GM18519 (cell line): ENCODE measurements at regions not wholly inside any gene's neighbourhood (a gene's known extent, or its start where the extent isn't known, plus 50 kb on each side); places are given as distances from the start of the nearest gene placed in this dataset.

Experiments used
- ATAC-seq: cut with Tn5 transposase; IDR thresholded peaks from one replicate; pipeline ENCODE4 v1.9.1; 2021; ENCODE audit warnings: mild to moderate bottlenecking, moderate library complexity; ENCODE audit not compliant: unreplicated experiment, low FRiP score

DNA sequence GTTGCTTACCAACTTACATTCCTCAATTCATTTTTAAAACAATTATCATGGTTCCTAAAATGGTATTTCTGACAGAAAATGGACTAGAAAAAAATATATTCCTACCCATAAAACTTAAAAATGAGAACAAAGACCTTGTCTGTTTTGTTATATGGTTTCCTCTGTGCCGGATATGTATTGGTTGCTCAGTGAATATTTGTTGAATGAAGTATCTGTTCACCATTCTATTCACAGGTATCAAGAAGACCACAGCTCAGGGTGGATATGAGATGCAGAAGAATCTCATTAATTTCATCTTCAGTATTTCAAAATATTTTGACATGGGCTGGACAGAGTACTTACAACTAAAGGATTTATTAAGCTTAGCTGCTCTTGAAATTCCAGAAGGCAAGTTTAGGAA, 58.1 kb downstream of the TUSC7 start:
- no peak for ATAC-seq

DNA sequence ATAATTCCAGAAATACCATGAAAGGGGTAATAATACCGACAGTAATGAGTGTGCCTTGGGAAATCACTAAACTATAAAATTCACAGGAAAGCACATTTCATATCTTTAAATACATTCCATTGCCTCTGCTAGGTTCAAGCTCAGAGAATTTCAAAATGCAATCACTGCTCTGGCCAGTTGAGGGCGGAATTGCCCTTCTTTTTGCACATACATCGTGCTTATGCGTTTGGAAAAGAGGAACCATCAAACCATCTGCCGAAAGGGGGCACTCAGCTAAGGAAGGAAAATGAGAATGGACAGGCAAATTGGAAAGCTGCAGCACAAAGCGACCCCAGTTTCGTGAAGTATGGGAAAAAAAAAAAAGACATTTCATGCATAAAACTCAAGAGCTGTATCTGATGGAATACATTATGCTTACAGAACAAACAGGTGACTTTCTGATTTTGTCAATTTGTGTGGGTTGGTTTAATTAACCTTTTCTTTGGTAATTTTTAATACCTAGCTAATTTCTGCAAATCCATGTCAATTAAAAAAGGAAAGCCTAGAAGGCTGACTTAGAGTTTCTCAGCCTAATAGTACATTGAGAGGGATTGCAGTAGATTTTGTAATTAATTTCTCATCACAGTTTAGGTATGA, 61.4 kb downstream of the TUSC7 start:
- peak; percentile 98 for ATAC-seq

DNA sequence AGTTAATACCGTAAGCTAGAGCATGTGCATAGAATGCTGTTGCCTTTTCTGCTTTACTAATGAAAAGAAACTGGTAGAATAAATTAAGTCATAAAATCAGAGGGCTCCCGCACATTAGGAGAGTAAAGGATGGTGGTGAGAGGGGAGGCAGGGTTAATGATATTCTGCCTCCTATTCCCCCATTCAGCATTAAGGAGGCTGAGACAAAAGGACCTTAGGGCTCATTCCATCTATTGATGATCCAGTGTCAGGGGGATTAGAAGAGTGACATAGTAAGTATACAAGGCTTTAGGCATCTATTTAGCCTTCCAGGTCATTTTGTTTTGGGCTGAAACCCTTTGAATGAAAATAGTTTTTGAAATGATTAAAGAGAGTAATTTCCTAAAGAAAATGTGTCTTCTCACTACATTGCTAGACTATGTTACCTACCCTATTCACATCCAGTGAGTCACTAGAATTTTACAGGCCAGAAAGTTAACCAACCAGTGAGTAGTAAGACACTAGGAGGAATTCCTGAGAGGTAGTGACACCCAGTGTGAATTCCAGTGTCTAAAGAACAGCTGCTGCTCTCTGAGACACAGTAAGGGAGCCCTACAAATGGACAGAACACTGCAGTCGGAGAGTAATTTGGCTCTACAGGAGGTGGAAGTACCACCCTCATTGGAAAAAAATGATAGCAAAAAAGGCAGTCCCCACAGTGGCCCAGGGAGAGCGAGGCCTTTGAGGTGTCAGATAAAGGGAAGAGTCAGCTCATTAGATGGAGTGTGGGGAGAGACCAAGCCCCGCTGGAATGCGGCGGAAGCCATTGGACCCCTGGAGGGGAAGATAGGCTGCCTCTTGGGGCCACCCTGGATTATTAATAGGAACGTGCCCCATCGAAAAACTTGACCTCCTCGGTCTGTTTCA, 67.6 kb downstream of the TUSC7 start:
- no peak for ATAC-seq

DNA sequence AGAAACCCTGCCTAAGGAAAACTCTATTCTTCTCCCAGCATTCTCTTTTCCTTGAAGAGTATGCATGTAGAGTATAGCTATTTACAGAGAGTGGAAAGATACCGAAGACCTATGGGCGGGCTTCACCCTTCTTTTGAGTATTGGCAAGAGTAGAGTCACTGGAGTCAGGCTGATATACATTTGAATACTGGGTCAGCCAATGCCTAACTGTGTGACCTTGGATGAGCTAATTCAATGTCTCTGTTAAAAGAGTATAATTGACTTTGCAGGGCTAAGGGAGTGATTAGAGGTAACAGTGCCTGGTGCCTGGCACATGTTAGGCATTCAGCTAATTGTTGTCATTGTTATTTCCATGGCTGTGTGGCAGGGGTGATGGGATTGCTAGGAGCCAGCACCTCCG, 75.6 kb downstream of the TUSC7 start:
- ATAC-seq = no peak

DNA sequence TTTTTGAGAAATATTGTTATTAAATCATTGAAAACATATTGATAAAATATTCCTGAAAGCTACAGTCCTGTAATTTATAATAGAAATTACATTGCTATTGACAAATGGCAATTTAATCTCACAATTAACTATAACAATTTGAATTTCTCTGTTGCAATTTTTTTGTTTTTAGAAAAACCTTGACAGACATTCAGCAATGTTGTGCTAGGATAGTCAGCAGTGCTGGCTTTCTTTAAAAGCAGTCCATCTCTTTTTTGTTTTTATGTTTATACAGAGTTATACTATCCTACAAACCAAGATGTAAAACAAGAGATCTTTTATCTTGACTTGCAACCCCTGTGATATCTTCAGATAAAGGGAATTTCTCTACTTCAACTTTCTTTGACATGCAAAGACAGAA, 93.1 kb downstream of the TUSC7 start:
- ATAC-seq = no peak

DNA sequence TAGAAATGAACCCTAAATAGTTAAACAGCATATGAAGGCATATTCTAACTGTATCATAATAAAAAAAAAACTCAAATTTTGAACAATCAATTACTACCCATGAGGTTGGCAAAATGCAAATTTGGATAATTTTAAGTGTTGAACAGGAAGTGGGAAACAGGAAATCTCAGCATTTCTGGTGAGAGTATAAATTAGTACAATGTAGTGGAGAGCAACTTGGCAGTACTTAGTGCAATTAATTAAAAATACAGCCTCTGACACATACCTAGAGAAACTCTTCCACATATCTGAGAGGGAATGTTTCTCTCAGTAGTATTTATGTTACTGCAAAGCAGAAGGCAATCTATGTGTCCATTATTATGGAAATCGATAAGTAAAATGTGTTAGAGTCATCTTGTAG, 96.8 kb downstream of the TUSC7 start:
- no peak for ATAC-seq

DNA sequence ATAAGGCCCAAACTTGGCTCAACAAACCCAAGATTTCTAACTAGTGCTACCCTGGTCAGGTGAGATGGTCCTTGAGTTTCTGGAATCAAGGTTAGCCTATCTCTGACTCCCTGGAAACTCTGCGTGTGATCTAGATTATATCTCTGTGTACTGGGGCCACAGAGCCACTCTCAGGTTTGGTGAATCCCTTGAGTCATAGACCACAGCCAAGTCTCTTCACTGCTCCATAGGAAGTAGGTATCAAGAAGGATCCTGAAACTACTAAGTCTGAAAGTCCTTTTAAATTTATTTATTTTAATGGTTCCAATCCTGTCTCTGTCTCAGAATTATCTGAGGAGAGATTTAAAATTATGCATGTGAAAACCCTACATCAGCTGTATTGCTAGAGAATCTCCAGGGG, 99.1 kb downstream of the TUSC7 start:
- no peak for ATAC-seq

DNA sequence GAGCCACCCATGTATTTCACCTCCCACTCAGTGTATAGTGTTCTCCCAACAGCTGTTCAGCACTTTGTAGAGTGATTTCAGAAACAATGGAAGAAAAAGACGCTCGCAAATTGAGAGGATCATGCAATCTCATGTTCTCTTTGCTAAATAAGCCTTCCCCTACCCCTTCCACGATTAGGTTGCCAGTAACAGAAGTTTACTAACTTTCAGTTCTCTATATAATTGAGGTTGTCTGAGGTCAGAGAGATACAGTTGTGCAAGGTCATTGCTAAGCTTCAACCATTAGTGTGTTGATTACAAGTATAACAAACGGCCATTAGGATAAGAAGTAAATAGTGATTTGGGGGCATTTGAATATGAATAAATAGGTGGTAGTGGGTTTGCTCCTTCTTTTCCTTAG, 99.6 kb downstream of the TUSC7 start:
- ATAC-seq = no peak

DNA sequence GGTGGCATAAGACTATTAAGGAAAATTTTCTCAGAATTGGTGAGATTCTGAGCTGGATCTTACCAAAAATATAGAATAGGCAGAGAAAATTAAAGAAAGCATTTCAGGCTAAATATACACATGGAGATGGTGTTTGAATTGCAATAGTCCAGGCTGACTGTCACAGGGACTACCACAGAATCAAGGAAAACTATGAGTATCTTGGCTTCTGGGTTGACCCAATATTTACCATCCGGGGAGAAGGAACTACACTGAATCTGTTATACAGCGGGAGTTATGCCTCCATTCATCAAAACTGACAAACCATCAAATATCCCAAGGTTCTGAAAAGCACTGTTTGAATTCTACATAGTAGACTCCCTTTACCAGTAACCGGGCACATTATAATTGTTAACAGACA, 102.2 kb downstream of the TUSC7 start:
- ATAC-seq = no peak

DNA sequence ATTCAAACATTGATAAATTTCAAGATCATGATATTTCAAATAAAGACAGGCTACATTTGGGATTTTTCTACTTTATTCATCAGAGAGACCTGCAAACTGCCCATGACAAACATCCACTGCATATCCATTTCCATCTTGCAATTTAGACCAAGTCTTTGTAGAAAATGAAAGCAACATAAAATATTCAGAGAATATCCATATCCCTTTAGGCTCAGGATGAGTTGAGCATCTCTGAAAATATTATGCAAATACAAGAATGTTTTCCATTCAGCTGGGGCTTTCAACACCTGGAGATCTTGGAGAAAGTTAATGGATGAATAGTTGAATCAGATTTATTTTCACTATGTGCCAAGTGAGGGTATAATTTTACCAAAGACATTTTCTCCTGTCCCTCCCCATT, 103.4 kb downstream of the TUSC7 start:
- no peak for ATAC-seq

DNA sequence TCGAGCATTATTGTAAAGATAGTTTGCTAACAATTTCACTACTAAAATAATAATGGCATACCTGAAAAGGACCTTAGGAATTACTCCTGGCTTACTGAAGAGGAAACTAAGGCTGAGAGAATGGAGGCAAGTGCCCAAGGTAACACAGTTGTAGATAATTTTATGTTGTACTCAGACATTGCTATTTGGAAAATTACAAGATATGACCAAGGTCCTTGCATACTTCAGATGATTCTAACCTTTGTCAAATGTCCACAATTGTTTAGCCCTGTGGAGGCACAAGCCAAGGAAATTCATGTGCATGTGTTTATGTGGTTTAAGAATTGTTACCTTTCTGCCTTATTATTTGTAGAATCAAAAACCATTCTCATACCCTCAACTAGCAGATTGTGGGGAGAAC, 105.7 kb downstream of the TUSC7 start:
- no peak for ATAC-seq

DNA sequence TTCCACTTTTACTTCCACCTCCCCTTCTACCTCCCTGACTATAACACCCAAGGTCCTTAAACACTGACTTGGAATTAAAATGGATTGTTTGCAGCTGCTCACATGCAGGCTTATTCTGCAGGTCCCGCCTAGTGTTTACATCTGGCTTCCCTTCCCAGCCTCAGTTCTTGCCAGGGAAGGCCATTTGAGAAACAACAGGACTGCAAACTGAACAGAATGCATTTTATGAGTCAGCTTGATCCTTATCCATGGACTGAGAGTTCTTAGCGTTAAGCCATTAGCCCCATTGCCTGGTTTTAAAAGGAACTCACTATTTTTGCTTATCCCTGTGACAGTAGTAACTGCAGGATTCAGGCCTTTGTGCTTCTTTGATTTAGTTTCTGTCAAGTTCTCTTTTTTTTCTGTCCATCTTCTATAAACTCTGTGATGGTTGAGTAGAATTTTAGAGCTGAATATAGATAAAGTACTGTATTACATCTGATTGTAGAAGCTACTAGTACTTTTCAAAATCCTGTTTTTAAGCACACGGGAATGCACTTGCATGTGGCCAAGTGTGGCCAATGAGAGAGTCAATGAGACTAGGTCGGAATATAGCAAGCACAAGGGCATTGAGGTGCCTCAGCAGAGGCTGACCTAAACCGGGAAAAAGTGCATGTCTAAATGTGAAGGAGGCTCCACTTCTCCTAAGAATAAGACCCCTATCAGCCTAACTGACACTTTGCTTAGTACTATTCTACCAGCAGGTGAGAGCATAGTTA, 106.4 kb downstream of the TUSC7 start:
- ATAC-seq = no peak

DNA sequence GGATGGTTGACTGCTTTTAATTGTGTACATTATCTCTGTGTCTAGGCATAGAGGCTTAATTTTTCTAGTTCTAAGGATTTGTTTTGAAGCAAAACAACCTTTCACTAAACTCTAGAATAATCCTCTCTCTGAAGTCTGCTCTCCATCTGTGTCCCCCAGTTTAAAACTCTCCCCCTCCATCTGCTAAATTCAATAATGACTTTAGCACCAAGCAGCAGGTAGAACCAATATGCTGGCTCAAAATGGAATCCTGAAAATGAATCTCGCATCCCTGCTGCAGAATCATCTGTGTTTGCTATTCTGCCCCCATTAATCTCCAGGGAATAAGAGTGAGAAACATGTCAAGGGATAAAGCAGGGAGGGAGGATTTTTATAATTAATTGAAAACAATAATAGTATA, 111.8 kb downstream of the TUSC7 start:
- ATAC-seq = no peak

DNA sequence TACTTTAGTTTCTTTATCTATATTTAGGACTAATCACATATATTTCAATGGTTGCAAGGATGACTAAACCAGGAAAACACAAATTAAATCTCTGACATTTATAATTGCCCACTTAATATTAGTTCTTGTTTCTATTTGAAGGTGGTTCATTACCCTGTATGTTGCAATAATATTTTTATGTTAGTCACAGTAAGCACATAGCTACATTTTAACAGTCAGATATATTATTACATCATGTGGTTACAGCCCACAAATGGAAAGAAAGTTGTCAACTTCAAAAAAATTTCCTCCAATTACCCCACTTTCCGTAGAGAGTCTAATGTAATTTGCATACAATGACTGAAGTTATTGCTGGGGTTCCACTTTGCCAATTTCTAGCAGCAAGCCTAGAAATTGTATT, 114.6 kb downstream of the TUSC7 start:
- no peak for ATAC-seq

DNA sequence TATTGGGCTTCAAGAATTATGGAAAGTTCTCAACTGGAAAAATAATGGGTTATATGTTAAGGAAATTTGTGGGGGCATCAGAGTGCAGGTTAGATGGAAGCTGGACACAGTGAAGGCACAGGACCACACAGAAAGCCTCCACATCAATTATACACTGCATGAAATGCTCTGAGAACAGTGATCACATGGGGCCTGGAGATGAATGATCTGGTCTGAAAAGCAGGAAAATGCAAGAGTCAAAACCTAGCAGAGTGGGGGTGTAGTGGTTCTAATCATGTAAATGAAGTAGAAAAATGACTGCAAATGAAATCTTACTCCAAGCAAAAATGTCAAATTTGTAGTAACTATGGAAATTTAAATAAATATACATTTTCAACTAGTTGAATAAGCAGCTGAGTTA, 123.6 kb downstream of the TUSC7 start:
- ATAC-seq = no peak

DNA sequence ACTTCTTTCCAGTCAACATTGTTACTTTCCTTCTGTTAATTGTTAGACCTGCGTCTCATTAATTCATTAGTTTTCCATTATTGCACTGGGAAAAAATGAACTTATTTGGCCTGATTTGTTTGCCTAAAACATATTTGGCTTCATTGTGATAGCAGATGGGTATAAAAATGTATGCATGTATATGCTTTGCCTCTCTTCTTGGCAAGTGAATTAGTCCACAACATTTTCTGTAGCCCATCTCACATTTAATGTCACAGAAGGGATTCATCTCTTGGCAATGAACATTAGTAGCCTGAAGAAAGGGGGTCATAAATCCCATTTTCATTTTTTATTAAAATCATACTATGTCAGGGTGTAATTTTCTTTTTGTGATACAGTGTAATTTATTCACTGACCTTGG, 125.2 kb downstream of the TUSC7 start:
- no peak for ATAC-seq

DNA sequence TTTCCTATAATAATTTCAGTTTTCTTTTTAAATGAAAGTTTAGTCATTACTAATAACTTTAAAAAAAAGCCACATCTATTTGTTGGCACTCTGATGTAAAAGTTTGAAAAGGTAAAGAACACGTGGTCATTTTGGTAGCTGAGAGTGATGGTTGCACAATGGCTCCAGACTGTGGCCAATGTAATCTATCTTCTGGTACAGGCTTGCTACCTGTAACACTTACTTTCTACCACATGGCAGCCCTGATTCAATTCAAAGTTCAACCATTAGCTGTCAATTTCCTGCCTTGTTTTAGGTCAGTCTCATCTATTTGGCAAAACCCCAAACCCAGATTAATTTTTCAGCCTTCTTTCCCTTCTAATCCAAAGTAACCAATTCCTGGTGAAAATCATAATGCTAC, 126.1 kb downstream of the TUSC7 start:
- ATAC-seq = no peak

DNA sequence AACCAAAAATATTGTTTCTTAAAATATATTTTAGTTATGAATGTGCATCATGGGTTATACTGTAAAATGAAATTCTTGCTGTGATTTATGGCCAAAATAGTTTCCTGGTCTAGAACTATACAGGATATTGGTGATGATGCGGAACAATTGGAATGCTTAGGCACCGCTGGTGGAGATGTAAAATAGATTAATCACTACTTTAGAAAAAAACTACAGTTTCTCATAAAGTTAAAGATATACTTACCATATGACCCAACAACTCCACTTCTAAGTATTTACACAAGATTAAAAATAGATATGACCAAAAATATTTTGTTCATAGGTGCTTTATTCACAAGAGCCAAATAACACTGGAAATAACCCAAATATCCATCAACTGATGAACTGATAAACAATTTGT, 126.7 kb downstream of the TUSC7 start:
- no peak for ATAC-seq

DNA sequence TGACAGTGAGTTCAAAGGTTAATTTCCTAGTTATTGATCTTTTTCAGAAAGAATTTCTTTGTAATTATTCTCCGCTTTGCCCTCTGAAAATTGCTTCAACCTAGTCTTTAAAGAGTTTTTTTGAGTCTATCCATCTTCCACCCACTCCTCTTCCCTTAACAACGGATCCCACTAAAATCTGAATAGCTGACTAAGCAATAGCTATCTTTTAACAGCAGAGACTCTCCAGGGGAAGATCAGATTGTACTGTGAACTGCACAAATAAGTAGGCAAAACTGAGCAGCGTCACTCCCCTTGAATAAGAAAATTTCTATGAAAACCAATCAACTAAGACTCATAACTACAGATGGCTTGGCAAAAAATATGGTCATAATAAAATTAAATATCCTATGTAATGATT, 127.9 kb downstream of the TUSC7 start:
- ATAC-seq = no peak

DNA sequence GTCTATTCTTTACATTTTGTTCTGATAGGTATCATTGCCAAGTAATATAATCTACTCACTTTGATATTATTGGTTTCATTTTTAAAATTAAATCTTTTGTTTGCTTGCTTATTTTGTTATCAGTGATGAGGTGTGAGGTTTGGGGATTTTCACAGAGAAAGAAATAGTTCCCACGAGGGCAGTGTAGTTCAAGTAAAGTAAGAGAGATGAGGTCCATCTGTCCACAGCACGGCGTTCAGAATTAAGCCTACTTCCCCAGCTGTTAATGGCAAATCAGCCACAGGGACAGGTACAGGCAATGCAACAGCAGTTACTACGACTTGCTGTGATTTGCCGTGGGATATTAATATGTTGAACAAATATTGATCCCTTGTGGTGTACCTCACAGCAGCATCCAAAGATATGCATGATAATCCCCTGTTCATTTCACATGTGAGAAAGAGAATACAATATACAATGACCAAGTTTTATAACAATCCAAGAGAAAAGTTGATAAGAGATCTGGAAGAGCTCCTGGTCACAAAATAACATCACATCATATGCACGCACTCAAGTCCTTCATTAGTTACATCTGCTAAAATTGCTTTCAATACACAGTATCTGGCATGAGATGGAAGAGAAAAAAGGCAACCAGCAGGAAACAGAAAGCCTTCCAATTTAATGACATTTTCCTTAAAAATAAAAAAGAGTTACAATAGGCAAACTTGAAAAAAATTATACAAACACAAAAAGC, 131.6 kb downstream of the TUSC7 start:
- ATAC-seq = no peak
